Bronchial epithelial cell (primary cell): ENCODE measurements at regions not wholly inside any gene's neighbourhood (a gene's known extent, or its start where the extent isn't known, plus 50 kb on each side); places are given as distances from the start of the nearest gene placed in this dataset.

ENCODE experiments used
- DNase-seq: peaks from one replicate; pipeline ENCODE4 v3.0.0-alpha.2; 2010; ENCODE audit warnings: low read depth
- FAIRE-seq: peaks from 2 replicates; lab custom pipeline; 2011; peaks lifted over from hg19 to GRCh38; lab: Jason Lieb, UNC
- H3K27me3 ChIP-seq: 2 replicates; pipeline ENCODE4 v1.5.1; 2011; ENCODE audit warnings: low read length; ENCODE audit not compliant: control insufficient read depth, insufficient read depth
- H3K36me3 ChIP-seq: 2 replicates; pipeline ENCODE4 v1.5.1; 2011; ENCODE audit warnings: low read length; ENCODE audit not compliant: control insufficient read depth, insufficient read depth
- H3K4me3 ChIP-seq: 2 replicates; pipeline ENCODE4 v1.5.1; 2011; ENCODE audit warnings: mild to moderate bottlenecking, low read depth, low read length, control low read depth
- TF ChIP-seq, protein P1 (sequence below): IDR thresholded peaks from 2 replicates; pipeline ENCODE4 v1.5.1; 2011; ENCODE audit warnings: mild to moderate bottlenecking, moderate library complexity, low read length, control low read depth, inconsistent platforms; ENCODE audit not compliant: insufficient read depth, severe bottlenecking

DNA sequence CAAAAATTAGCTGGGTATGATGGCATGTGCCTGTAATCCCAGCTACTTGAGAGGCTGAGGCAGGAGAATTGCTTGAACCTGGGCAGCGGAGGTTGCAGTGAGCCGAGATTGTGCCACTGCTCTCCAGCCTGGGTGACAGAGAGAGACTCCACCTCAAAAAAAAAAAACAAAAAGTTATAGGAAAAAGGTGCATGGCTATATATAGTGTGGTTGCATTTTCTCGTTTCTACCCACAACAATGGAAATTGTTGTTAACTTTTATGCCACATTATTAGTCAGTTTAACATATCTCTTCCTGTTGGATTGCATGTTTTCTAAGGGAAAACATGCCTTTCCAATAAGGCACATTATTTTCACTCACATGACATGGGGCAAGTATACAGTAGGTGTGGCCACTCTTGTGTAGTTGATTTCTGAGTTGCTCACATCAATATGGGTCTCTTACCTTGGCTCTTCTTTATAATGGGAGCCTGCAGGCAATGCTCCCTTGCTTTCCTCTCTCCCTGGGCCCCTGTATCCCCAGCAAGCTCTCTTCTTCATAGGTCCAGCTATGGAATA lies 610.0 kb downstream of the RNF144A start:
- Histone ChIP-seq H3K4me3 (no peak overlapping the region), H3K36me3 (no peaks in the 10 kb centered on the region), H3K27me3 (no peaks in the 10 kb centered on the region)
- no peak for DNase-seq
- TF ChIP-seq, protein P1, sequence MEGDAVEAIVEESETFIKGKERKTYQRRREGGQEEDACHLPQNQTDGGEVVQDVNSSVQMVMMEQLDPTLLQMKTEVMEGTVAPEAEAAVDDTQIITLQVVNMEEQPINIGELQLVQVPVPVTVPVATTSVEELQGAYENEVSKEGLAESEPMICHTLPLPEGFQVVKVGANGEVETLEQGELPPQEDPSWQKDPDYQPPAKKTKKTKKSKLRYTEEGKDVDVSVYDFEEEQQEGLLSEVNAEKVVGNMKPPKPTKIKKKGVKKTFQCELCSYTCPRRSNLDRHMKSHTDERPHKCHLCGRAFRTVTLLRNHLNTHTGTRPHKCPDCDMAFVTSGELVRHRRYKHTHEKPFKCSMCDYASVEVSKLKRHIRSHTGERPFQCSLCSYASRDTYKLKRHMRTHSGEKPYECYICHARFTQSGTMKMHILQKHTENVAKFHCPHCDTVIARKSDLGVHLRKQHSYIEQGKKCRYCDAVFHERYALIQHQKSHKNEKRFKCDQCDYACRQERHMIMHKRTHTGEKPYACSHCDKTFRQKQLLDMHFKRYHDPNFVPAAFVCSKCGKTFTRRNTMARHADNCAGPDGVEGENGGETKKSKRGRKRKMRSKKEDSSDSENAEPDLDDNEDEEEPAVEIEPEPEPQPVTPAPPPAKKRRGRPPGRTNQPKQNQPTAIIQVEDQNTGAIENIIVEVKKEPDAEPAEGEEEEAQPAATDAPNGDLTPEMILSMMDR = no peak
- no peak for FAIRE-seq

DNA sequence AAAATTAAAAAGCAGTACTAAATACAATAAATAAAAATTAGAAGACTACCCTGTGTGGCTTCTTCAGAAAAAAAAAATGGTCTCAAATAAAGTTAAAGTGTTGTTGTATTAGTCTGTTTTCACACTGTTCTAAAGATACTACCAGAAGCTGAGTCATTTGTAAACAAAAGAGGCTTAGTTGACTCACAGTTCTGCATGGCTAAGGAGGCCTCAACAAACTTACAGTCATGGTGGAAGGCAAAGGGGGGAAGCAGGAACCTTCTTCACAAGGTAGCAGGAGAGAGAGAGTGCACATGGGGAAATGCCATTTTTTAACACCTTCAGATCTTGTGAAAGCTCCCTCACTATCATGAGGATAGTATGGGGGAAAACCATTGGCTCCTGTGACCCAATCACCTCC lies 612.8 kb downstream of the RNF144A start:
- Histone ChIP-seq H3K27me3 (no peaks in the 10 kb centered on the region), H3K4me3 (no peak overlapping the region), H3K36me3 (no peaks in the 10 kb centered on the region)
- DNase-seq (peak; percentile 53), FAIRE-seq (no peak)
- TF ChIP-seq, protein P1 = no peak

- DNase-seq (no peak), FAIRE-seq (no peak)
- H3K27me3 ChIP-seq = no peaks in the 10 kb centered on the region
- TF ChIP-seq, protein P1 = no peak
- H3K4me3 ChIP-seq = no peak overlapping the region
- H3K36me3 ChIP-seq = no peaks in the 10 kb centered on the region
Measured at GRCh38 chr2:7539077-7539476, 621.9 kb downstream of the RNF144A start.

DNA sequence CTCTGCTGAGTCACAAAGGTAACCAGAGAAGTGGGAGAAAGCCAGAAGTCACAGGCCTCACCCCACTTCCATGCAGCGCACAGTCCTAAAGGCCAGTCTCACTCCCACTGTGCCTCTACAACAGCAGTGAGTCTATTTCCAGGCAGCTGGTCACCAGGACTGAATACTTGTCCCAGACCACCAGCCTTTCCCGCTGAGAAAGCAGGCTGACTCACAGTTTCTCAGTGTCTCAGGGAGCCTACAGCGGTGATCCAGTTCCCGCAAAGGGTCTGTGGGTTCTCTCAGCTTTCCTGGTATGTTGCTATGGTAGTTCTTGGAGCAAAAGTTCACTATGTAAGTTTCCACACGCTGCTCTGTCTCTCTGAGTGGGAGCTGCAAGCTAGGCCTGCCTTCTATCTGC lies 622.5 kb downstream of the RNF144A start:
- Histone ChIP-seq H3K4me3 (no peak overlapping the region), H3K27me3 (no peaks in the 10 kb centered on the region), H3K36me3 (no peaks in the 10 kb centered on the region)
- DNase-seq (no peak), FAIRE-seq (no peak)
- TF ChIP-seq, protein P1 = no peak

- Histone ChIP-seq H3K36me3 (no peaks in the 10 kb centered on the region), H3K27me3 (no peaks in the 10 kb centered on the region), H3K4me3 (no peak overlapping the region)
- no peak for DNase-seq
- no peak for FAIRE-seq
- TF ChIP-seq, protein P1 = no peak
Measured at GRCh38 chr2:7552825-7553570, 635.8 kb downstream of the RNF144A start.
